ENCODE measurements at regions not wholly inside any gene's neighbourhood (a gene's known extent, or its start where the extent isn't known, plus 50 kb on each side); places are given as distances from the start of the nearest gene placed in this dataset.
"Not testable (repeated sequence)": the region's sequence is repeated elsewhere in the genome, so short reads cannot be mapped to it uniquely, and the experiment has no call there.

DNA sequence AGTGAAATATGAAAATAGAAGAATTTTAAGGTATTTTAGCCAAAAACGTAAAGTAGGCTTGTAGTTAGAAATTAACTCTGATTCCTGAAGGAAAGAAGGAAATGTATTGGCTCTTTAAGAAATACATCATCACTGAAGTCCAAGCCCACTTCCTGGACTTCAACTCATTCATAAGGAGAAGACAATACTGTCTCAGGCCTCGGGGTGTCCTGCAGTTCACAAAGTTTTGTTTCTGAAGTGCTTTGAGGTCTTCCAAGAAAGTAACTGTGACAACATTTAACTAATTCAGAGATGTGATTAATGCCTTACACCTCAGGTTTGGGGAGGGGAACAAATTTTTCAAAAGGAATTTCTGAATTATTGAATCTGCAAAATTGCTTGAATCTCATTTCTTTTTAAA, 65.8 kb upstream of the STARD13 start:
- H3K27ac ChIP-seq: no peak overlapping the region
- TF ChIP-seq, protein P1, sequence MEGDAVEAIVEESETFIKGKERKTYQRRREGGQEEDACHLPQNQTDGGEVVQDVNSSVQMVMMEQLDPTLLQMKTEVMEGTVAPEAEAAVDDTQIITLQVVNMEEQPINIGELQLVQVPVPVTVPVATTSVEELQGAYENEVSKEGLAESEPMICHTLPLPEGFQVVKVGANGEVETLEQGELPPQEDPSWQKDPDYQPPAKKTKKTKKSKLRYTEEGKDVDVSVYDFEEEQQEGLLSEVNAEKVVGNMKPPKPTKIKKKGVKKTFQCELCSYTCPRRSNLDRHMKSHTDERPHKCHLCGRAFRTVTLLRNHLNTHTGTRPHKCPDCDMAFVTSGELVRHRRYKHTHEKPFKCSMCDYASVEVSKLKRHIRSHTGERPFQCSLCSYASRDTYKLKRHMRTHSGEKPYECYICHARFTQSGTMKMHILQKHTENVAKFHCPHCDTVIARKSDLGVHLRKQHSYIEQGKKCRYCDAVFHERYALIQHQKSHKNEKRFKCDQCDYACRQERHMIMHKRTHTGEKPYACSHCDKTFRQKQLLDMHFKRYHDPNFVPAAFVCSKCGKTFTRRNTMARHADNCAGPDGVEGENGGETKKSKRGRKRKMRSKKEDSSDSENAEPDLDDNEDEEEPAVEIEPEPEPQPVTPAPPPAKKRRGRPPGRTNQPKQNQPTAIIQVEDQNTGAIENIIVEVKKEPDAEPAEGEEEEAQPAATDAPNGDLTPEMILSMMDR (conservative IDR thresholded peaks at IDR 0.05): no peak

DNA sequence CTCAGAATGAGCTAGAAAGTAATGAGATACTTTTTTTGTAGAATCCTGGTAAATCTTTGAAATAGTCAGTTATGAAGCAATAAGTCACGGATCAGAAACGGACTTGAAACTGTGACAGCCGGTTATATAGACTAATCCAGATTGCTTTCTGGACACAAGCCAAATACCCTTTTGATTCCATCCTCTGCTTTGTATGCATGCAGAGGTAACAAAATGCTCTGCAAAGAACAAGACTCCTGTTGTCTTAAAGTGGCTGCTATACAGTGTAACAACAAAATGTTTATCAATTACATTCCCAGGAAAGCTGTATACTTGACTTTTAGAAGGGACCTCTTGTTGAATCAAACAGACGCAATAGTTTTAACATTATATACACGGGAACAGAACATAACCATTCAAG, 66.5 kb upstream of the STARD13 start:
- no peak overlapping the region for H3K27ac ChIP-seq

DNA sequence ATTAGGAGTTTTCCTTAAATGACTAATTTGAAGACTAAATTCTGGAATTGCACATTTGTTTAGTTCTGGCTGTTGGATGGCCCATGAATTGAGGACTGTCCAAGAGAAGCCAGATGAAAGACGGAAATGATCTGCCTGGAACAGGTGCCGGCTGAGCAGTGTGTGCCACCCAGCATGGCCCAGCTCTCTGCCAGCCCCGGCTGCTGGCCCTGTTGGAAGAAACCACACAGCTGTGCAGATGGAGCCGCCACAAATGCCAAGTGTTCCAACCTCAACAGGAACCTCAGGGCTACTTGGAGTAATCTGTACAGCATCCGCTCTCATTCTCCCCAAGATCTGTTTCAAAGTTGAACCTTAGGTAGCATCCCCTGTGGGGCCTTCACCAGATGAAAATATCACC, 67.0 kb upstream of the STARD13 start:
- TF ChIP-seq, protein P1 (conservative IDR thresholded peaks at IDR 0.05): no peak
- H3K27ac ChIP-seq: no peak overlapping the region

More for the DNA sequence above, 66.5 kb upstream of the STARD13 start:
- TF ChIP-seq, protein P1 (conservative IDR thresholded peaks at IDR 0.05): no peak

DNA sequence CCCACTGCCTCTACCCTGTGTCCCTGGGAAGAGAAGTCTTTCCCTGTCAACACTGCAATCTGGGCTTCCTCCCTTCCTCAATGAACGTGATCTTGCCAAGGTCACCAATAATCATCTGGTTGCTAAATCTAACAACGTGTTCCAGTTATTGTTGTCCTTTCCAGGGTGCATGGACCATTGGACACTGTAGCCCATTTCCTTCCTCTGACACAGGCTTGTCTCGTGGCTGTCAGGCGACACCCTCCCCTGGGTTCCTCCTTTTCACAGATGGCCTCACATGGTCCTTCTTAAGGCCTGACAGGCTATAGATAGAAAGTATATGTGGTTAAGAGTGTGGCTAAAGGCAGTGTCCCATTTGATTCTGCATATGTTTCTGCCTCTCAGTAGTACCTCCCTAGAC, 67.7 kb upstream of the STARD13 start:
- H3K27ac ChIP-seq: no peak overlapping the region
- TF ChIP-seq, protein P1 (conservative IDR thresholded peaks at IDR 0.05): no peak

DNA sequence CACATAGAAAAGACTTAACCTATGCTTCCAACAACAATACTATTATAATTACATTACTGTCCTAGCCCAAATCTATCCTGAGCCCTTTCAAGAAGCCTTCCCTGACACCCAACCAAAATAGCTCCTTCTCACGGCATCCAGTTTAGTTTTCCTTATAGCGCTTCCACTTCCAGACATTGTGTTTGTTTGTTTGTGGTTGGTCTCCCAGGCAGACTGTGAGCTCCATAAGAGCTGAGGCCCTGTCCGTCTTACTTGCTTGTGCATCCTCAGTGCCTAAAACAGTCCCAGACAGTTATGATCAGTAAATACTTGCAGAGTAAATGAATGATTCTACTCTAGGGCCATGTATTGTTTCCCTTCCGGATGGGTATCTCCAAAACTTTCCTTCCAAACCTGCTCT, 68.1 kb upstream of the STARD13 start:
- no peak overlapping the region for H3K27ac ChIP-seq
- TF ChIP-seq, protein P1 (conservative IDR thresholded peaks at IDR 0.05): no peak

DNA sequence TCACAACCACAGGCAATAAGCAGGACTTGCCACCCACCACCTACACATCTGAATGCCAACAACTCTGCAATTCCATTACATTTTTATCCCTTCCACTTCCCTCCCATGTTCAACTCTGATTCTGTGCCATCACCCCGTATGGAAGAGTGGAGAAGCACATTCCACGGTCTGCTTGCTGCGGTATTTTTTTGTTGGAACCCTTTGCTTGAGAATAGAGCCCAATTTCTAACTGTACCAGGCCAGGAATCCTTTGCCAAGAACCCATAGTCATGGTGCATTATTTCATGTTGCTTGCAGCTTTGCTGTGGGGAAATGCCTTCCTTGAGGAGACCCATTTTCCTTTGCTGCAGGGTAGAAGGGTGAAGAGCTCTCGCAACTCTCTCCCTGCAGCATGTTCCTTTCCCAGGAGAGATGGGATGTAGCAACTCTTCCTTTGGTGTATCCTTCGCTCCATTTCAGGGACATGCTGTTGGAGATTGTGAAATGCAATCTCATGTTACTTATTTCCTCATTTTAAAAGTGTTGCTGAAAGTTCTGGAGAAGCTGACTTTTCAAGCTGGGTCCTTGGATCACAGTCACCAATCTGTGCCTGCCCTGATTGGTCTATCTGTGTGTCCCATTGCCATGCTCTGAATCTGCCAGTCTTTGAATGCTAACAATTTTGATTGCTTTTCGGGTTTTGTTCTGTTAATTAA, 69.8 kb upstream of the STARD13 start:
- TF ChIP-seq, protein P1 (conservative IDR thresholded peaks at IDR 0.05): no peak

DNA sequence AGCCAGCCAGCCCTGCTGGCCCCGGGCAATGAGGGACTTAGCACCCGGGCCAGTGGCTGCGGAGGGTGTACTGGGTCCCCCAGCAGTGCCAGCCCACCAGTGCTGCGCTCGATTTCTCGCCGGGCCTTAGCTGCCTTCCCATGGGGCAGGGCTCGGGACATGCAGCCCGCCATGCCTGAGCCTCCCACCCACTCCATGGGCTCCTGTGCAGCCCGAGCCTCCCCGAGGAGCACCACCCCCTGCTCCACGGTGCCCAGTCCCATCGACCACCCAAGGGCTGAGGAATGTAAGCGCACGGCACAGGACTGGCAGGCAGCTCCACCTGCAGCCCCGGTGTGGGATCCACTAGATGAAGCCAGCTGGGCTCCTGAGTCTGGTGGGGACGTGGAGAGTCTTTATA, 72.5 kb upstream of the STARD13 start:
- H3K27ac ChIP-seq: not testable (repeated sequence)

More for the DNA sequence above, 69.8 kb upstream of the STARD13 start:
- H3K27ac ChIP-seq: no peak overlapping the region

DNA sequence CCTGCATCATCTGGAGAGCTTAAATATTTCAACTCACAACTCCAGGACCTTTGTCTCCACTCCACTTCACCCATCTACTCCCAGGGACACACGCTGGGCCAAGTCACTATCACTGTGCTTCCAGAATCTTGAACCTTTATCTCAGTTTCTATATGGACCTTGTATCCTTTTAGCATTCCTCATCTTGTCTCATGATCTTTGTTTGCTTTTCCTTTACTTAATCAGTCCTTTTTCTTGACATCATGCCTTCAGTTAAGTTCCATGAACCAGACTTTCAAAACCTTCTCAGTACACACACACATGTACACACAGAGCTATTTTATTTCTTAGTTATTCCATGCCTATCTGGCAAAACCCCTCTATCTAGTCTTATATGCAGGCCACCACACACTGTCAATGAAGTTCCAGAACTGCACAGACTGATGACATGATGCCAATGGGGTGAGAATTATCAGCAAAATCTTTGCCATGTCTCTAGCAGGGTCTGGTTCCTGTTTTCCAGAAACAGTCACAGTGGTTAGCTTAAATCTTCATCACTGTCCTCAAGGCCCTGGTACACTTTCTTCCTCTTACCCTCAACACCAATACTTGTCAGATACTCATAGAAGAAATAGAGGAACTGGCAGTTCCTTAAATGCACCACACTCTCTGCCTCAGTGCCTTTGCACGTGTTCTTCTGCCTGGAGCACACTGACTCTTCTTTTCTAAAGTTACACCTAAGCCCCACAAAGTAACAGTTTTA, 77.6 kb upstream of the STARD13 start:
- TF ChIP-seq, protein P1 (conservative IDR thresholded peaks at IDR 0.05): no peak
- H3K27ac ChIP-seq: no peak overlapping the region

Measured in VCaP (cell line).